ENCODE measurements at regions not wholly inside any gene's neighbourhood (a gene's known extent, or its start where the extent isn't known, plus 50 kb on each side); places are given as distances from the start of the nearest gene placed in this dataset.
"Not testable (repeated sequence)": the region's sequence is repeated elsewhere in the genome, so short reads cannot be mapped to it uniquely, and the experiment has no call there.

DNA sequence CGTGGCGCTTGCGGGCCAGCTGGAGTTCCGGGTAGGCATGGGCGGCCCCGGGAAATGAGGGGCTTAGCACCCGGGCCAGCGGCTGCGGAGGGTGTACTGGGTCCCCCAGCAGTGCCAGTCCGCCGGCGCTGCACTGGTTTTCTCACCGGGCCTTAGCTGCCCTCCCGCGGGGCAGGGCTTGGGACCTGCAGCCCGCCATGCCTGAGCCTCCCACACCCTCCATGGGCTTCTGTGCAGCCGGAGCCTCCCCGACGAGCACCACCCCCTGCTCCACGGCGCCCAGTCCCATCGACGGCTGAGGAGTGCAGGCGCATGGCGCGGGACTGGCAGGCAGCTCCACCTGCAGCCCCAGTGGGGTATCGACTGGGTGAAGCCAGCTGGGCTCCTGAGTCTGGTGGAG is 852.6 kb upstream of the MIR17HG start:
- not testable (repeated sequence) for DNase-seq

DNA sequence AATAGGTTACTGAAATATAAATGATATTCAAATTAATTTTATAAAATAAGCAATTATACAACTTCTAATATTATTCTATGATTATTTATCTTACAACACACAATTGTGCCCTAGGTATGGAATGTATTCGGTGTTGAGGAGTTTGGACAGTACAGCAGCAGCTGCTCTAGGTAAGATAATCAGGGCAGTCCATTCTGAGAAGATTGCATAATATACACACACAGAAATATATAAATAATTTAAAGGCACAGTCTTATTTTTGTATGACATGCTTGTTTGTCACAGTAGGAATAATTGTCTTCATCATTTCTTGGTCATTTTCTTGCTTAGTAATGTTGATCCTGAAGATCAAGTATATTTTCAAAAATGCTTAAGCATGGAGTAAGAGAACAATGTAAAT is 849.4 kb upstream of the MIR17HG start:
- DNase-seq, result no peak

DNA sequence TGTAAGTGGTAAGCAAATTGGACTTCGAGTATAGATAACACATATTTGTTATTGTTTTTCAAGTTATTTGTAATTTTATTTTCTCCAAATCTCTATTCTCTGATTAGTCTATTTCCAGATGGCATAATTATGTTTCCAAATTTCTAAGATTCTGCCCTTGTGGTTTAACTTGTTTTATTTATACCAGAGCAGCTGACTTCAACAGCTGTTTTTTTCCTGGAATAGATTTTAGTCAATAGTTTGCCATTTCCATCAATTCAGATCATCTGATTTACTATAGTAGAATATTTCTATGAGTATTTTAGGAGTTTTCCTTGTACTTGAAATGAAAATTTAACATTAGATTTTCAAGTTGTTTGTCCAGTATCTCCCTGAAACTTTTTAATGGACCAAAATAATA is 848.7 kb upstream of the MIR17HG start:
- DNase-seq, result no peak

DNA sequence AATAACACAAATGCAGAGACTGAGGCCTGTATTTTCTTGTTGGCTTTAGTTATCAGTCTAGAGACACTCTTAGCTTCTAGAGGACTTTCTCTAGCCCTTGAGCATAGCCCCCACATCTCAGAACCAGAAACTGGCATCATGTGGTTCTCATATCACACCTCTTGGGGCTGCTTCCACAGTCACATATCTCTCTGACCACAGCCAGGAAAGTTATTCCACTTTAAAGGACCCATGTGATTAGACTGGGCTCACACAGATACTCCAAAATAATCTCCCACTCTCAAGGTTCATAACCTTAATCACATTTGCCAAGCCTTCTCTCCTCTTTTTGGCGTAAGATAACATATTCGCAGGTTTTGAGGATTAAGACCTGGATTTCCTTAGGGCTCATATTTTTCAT is 846.9 kb upstream of the MIR17HG start:
- DNase-seq, result no peak

DNA sequence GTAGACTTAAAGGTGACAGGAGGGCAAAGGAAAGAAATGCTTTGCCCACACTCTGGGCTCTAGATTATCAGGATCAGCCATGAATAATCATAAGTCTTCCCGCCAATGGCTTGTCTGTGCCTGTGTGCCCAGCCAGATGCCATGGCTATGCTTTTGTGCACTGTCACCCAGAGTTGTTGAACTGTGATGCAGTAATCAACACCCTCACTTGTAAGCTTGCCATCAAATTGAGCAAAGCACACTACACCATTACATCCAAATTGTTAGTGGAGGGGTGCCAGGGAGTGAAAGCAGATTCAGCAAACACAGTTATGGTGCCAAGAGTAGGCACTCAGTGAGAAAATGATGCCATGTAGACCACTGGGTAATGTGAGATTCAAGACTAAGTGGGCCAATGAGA is 845.3 kb upstream of the MIR17HG start:
- no peak for DNase-seq

DNA sequence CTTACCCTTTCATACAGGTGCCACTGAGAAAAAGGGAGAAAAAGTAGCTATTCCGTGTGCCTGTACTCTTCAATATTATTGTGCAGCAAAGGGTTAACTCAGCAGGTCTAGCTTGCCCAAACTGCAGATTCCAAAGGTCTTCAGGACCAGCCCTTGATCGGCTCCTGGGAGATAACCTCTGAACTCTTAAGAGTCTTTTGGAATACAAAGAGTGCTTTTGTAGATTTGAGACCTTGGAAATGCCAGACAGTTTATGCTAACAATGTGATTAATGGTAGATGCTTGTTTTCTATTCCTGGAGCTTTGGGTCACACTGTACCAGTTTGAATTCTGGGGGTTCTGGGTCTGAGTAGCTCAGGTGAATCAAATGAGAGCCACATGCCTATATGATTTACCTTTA is 844.7 kb upstream of the MIR17HG start:
- no peak for DNase-seq

DNA sequence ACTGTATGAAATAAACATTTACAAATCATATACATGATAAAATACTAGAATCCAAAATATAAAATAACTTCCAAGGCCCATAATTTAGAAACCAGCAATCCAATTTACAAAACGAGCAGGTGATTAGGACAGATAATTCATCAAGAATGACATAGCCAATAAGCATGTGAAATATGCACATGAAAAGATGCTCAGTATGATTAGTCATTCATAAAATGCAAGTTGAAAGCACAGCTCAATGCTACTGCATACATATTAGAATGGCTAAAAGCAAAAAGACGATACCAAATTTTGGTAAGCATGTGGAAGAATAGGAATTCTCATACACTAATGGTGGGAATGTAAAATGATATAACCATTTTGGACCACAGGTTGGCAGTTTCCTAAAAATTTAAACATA is 837.2 kb upstream of the MIR17HG start:
- DNase-seq, result no peak

DNA sequence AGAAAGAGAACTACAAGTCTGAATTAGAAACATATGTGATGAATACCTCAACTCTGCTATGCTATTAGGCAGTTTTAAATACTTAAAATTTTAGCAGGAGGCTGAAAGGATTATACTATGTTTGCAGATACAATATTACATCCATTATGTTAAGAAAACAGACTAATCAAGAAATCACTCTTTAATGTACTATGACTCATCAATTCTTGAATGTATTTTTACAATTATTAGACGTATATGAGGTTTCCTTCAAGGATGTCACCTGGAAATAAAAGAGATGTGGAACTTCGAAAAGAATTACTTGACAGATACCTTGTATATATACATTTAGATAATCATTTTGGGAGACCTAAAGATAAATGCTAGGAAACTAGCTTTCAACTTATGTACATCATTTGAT is 835.6 kb upstream of the MIR17HG start:
- no peak for DNase-seq

DNA sequence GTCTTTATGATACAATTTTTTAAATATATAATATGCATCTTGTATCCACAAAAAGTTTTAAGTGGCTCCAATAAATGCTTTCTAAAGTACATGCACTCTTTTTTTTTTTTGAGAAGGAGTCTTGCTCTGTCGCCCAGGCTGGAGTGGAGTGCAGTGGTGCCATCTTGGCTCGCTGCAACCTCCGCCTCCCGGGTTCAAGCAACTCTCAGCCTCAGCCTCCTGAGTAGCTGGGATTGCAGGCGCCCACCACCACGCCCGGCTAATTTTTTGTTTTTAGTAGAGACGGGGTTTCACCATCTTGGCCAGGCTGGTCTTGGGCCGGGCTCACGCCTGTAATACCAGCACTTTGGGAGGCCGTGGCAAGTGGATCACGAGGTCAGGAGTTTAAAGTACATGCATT is 832.8 kb upstream of the MIR17HG start:
- DNase-seq, result not testable (repeated sequence)

DNA sequence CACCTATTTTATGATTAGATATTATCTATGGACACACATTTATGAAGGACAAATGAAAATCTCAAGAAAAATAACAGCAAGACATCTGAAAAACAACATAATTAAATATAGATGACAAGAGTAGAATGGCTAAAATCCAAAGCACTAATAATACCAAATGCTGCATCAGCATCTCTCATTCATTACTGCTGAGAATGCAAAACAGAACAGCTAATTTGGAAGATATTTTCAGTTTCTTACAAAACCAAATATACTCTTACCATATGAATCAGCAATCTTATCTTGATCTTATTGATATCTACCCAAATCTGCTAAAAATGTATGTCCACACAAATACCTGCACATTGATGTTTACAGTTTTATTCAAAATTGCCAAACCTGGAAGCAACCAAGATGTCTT is 829.1 kb upstream of the MIR17HG start:
- no peak for DNase-seq

DNA sequence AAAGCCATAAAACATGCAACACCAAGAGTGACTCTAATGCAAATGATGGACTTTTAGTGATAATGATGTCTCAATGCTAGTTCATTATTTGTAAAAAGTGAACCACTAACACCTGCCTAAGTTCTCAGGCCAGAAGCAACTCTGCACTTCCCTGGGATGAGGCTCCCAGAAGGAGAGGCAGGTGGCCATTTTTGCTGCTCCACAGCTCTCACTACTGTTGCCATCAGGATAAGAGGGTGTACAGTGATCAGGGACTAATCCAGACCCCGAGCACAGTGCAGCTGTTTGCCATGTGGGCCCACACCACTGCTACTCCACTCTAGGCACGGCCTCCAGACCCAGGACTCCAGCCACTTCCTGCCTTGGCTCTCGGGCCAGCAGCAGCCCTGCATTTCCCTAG is 828.3 kb upstream of the MIR17HG start:
- DNase-seq, result no peak

DNA sequence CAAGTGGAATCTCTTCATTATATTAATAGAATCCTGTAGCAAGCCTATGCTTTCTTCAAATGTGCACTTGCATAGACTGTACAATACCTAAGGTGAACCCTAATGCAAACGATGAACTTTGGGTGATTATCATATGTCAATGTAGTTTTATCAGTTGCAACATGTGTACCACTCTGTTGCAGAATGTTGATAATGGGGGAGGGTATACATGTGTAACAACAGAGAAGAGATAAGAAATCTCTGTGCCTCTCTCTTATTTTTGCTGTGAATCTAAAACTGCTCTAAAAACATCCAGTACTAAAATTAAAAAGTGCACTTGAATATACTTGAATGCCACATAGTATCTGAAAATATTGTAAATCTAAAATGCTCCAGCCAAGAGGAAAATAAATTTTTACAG is 820.8 kb upstream of the MIR17HG start:
- DNase-seq, result no peak

DNA sequence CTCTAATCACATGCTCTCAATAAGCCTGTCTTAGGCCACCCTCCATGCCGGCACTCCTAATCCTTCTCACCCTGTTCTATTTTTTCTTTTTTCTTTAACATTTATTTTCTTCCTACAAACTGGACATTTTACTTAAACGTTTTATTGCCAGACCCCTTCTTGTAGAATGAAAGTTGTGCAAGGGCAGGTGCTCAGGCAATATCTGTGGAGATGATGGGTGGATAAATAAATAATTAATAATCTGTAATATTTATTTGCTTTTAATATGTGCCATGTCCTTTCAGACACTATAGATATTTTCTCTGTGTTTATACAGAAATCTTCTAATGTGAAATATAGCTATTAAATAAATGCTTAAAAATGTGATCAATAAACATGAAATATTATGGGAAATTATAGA is 815.7 kb upstream of the MIR17HG start:
- no peak for DNase-seq

DNA sequence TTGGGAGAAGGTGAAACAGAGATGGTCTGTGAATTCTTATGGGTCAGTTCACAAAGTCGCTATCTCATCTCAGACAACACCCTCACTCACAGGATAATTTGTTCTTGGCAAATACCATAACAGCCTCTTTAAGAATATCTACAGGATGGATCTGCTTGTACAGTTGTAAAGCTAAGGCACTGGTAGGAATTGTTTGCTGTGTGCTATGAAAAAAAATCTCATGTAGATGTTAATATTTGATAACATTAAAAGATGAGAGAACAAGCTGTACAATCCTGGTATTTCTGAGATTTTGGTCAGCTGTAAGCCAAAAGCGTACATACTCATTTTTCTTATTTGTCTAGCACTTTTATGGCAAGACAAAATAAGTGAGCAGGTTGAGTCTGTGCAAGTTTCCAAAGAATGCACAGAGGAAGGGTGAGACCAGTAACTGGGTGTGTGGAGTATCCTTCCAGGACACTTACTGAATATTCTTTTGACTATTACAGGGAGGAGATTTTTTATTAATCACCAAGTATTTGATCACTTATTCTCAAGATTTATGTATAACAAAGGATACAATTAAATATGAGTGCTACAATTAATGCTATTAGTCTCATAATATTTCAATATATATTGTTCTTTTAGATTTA is 814.5 kb upstream of the MIR17HG start:
- DNase-seq, result no peak

DNA sequence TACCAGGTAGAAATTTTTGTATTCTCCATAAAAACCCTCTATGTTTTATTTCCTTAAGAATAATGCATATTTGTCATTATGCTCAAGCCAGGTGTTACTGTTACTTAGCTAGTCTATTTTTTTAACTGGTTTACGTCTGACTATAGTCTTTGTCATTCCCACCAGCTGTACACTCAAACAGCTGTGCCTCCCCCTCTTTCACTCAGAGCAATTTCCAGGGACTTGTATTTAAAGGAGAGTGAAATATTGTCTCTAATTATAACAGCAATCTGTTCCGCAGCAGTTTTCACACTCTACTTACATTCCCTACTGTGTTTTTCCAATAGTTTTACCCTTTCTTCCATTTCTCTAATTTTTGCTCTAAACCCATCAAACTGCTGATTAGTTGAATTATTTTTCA is 813.6 kb upstream of the MIR17HG start:
- DNase-seq, result peak; percentile 7

DNA sequence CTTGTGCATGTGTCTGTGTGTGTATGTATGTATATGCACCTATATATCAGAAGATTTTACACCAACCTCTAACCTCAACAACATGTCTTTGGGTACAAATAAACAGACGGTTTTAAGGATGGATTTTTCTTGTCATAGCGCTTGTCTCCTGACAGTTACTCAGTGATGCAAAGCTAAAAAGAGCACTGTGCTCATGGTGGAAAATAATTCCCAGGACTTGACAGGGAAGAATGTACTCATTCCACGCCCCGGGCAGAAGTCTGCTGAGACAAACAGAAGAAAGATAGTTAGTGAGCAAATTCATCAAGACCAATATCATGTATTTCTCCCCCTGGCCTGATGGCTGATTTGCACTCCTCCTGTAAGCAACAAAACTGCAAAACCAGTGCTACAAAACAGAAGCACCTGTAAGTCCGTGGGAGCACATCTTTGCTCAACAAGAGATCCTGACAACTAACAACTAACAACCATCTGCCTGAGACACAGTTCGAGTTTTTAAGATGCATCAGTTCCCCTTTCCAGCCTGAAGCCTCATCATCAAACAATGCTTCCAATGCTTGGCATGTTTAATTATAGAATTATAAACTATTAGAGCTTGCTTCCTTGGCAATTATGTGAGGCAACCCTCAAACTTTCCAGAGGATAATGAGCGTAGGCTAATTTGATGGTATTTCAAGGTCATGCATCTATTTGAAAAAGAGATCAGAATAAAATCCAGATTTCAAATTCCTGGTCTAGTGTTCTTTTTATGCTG is 812.7 kb upstream of the MIR17HG start:
- DNase-seq, result no peak

DNA sequence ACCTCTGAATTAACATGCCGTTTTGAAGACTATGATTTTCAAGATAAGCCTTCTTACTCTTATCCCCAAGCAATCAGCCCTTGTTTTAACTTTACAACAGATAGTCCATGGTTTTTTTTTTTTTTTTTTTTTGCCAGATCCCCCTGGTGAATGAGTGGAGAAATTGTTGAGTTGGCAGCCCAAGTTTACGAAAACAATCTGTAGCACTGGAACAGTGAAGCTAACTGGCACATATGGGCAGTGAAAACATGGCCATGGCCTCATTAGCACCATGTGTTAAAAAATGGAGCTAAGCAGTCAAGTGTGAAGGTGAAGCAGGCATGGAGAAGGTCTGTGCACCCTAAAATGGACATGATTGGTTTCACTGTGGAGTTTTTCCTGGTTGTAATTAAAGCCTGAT is 812.1 kb upstream of the MIR17HG start:
- DNase-seq, result no peak

DNA sequence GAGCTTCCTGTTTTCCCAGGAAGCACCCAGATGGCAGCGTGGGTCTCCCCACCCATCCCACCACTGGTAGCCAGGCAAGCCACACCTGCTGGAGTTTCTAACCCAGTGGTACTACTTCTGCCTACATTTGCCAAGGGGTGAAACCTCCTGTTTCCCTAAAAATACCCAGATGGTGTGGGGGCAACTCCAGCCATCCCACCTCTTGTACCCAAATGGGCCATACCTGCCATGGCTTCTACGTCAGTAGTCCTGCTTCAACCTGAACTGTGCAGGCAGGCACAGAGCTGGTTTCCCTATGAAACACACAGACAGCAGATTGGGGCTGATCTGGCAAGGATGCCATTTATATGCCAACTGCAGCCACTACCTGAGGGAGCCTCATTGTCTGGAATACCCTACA is 809.4 kb upstream of the MIR17HG start:
- DNase-seq, result no peak

DNA sequence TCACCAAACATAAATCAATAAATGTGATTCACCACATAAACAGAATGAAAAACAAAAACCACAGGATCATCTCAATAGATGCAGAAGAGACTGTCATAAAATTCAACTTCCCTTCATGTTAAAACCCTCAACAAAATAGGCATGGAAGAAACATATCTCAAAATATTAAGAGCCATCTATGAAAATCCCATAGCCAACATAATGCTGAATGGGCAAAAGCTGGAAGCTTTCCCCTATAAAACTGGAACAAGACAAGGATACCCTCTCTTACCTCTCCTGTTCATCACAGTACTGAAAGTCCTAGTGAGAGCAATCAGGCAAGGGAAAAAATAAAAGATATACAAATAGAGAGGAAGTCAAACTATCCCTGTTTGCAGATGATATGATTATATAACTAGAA is 806.1 kb upstream of the MIR17HG start:
- DNase-seq, result no peak

DNA sequence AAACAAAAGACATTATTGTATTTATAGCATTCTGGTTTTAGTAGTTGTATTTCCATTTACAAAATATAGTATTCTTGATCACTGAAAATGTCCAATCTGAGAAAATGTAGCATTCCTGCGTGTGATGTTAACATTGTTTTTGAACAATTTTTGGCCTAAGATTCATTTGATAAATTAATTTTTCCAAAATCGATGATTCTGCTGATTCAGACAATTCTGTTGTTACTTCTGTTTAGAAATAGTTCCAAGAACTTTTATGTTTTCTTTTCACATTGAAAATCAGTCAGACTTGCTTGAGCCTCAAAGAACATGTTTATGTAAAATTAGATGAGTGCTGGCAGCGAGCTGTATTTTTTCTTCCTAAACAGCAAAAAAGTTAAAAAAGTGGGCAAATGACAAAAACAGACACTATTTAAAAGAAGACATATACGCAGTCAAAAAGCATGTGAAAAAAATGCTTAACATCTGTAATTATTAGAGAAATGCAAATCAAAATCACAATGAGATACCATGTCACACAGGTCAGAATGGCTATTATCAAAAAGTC is 804.5 kb upstream of the MIR17HG start:
- no peak for DNase-seq

DNA sequence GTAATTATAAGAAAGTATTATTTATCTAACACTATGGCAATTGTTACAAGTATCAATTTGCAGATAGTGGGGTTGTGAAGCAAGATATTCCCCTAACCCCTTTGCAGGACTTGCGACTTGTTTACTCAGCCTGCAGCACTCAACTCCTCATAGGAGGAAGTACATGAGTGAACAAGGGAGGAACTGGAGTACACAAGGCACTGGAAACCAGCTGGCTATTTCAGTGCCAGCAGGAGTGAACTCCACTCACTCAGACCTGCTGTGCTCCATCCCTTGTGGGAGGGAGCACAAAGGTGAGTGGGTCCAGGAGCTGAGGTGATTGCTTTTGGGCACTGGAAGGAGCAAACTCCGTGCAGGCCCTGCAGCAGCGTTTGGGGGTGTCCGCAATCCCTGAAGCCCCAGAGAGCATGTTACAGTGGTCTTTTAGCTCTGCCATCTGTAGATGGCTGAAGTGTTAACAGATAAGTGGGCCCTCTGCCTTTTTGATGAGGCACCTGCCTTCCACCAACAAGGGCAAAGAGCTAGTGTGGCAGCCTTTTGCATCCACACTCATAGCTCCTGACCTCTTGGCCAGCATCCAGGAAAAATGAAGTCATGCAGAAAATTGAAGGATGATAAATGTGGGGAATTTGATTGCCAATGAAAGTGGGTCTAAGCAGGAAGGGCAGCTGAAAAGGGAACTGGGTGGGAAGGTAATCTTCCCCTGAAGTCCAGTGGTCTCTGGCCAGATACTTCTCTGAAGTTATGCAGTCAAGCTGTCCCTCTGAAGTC is 802.2 kb upstream of the MIR17HG start:
- no peak for DNase-seq

DNA sequence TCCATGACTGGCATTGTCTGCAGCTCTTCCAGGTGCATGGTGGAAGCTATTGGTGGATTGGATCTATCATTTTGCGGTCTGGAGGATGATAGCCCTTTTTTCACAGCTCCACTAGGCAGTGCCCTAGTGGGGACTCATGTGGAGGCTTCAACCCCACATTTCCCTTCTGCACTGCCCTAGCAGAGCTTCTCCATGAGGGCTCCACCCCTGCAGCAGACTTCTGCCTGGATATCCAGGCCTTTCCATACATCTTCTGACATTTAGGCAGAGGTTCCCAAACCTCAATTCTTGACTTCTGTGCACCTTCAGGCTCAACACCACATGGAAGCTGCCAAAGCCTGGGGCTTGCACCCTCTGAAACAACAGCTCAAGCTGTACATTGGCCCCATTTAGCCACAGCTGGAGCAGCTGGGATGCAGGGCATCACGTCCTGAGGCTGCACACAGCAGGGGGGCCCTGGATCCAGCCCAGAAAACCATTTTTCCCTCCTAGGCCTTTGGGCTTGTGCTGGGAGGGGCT is 800.2 kb upstream of the MIR17HG start:
- DNase-seq, result no peak

DNA sequence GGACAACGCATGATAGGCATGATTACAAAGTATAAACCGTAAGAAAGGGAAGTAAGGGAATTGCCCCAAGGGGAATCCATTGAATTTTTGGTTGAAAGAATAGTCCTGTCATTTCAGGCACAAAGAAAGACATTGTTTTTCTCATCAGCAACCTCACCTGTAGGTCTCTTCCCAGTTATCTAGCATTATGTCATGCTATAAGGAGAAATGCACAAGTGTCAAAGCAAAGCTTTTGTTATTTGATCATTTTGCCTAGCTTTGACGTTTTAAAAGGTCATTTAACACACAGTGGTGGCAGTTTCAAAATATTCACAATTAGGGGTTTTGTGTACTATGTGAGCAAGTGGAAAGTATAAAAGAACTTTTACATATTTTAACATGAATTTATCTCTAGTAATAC is 796.2 kb upstream of the MIR17HG start:
- no peak for DNase-seq
